Esophagus muscularis mucosa (tissue), 4 donors: ENCODE measurements at regions not wholly inside any gene's neighbourhood (a gene's known extent, or its start where the extent isn't known, plus 50 kb on each side); places are given as distances from the start of the nearest gene placed in this dataset.

Experiments
- EP300 ChIP-seq: sonication (generic); formaldehyde crosslinking; IDR thresholded peaks from one replicate; pipeline ENCODE4 v1.6.1; 2017; ENCODE audit warnings: antibody characterized with exemption
- POLR2AphosphoS5 ChIP-seq, 2 donors: sonication (generic); formaldehyde crosslinking; IDR thresholded peaks; one replicate each; pipeline ENCODE4 v1.6.1; 2017; ENCODE audit warnings: antibody characterized with exemption in 2 of 2
- TF ChIP-seq, protein P1 (sequence below), 3 experiments: fragments of 200-600 bp in 2 of 3; fragments of 450-650 bp in 1 of 3; sonication (generic) in 2 of 3; IDR thresholded peaks; one replicate each; pipeline ENCODE4 v1.5.1; 2017 to 2019; ENCODE audit warnings: antibody characterized with exemption in 3 of 3, mild to moderate bottlenecking in 2 of 3, moderate library complexity in 1 of 3

DNA sequence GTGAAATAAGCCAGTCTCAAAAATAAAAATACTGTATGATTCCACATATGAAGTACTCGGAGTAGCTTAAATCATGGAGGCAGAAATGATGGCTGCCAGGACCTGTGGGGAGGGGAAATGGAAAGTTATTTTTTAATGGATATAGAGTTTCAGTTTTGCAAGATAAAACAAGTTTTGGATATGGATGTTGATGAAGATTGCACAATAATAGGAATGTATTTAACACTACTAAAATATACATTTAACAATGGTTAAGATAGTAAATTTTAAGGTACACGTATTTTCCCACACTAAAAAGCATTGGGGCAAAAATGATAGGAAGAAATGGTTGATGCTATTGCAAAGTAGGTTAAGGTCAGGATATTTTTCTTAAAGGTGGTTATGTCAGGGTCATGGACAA is 1058.9 kb upstream of the MAP3K7 start:
- TF ChIP-seq, protein P1, sequence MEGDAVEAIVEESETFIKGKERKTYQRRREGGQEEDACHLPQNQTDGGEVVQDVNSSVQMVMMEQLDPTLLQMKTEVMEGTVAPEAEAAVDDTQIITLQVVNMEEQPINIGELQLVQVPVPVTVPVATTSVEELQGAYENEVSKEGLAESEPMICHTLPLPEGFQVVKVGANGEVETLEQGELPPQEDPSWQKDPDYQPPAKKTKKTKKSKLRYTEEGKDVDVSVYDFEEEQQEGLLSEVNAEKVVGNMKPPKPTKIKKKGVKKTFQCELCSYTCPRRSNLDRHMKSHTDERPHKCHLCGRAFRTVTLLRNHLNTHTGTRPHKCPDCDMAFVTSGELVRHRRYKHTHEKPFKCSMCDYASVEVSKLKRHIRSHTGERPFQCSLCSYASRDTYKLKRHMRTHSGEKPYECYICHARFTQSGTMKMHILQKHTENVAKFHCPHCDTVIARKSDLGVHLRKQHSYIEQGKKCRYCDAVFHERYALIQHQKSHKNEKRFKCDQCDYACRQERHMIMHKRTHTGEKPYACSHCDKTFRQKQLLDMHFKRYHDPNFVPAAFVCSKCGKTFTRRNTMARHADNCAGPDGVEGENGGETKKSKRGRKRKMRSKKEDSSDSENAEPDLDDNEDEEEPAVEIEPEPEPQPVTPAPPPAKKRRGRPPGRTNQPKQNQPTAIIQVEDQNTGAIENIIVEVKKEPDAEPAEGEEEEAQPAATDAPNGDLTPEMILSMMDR (IDR thresholded peaks at IDR 0.05) = no peak
- TF ChIP-seq EP300 (no peak), POLR2AphosphoS5 (IDR thresholded peaks at IDR 0.05) (no peak)
